UCSD-AML1 (cell line): ENCODE measurements at regions not wholly inside any gene's neighbourhood (a gene's known extent, or its start where the extent isn't known, plus 50 kb on each side); places are given as distances from the start of the nearest gene placed in this dataset.

Experiments used
- DNase-seq: peaks from one replicate; lab custom pipeline; 2025; ENCODE audit not compliant: unreplicated experiment; lab: John Stamatoyannopoulos, UW

GRCh38 chr5:68771221-68771620, 322.6 kb upstream of the SLC30A5 start:
- DNase-seq: no peak

- DNase-seq: no peak
Observed at GRCh38 chr5:68771732-68772131, 322.1 kb upstream of the SLC30A5 start.

GRCh38 chr5:68776381-68776780, 317.4 kb upstream of the SLC30A5 start:
- DNase-seq: no peak

- no peak for DNase-seq
Observed at GRCh38 chr5:68777135-68777534, 316.7 kb upstream of the SLC30A5 start.

- no peak for DNase-seq
Observed at GRCh38 chr5:68778484-68778883, 315.3 kb upstream of the SLC30A5 start.

- DNase-seq: no peak
Observed at GRCh38 chr5:68780299-68780955, 313.4 kb upstream of the SLC30A5 start.

- no peak for DNase-seq
Observed at GRCh38 chr5:68793074-68793473, 300.7 kb upstream of the SLC30A5 start.

- no peak for DNase-seq
Observed at GRCh38 chr5:68793993-68794392, 299.8 kb upstream of the SLC30A5 start.

- DNase-seq: no peak
Observed at GRCh38 chr5:68795190-68795589, 298.6 kb upstream of the SLC30A5 start.

- no peak for DNase-seq
Observed at GRCh38 chr5:68798877-68799843, 294.7 kb upstream of the SLC30A5 start.

GRCh38 chr5:68802430-68802829, 291.4 kb upstream of the SLC30A5 start:
- DNase-seq: no peak

GRCh38 chr5:68803881-68804319, 289.9 kb upstream of the SLC30A5 start:
- no peak for DNase-seq

GRCh38 chr5:68804343-68804742, 289.5 kb upstream of the SLC30A5 start:
- DNase-seq: no peak

GRCh38 chr5:68805444-68805843, 288.4 kb upstream of the SLC30A5 start:
- DNase-seq: no peak

- no peak for DNase-seq
Observed at GRCh38 chr5:68817632-68818031, 276.2 kb upstream of the SLC30A5 start.

- no peak for DNase-seq
Observed at GRCh38 chr5:68818057-68818695, 275.6 kb upstream of the SLC30A5 start.

GRCh38 chr5:68818870-68819269, 274.9 kb upstream of the SLC30A5 start:
- DNase-seq: no peak

- DNase-seq: no peak
Observed at GRCh38 chr5:68821056-68821455, 272.8 kb upstream of the SLC30A5 start.

- DNase-seq: no peak
Observed at GRCh38 chr5:68822796-68823195, 271.0 kb upstream of the SLC30A5 start.

- DNase-seq: no peak
Observed at GRCh38 chr5:68823301-68823700, 270.5 kb upstream of the SLC30A5 start.

GRCh38 chr5:68830377-68830898, 263.4 kb upstream of the SLC30A5 start:
- no peak for DNase-seq
